ENCODE measurements at regions not wholly inside any gene's neighbourhood (a gene's known extent, or its start where the extent isn't known, plus 50 kb on each side); places are given as distances from the start of the nearest gene placed in this dataset.

DNA sequence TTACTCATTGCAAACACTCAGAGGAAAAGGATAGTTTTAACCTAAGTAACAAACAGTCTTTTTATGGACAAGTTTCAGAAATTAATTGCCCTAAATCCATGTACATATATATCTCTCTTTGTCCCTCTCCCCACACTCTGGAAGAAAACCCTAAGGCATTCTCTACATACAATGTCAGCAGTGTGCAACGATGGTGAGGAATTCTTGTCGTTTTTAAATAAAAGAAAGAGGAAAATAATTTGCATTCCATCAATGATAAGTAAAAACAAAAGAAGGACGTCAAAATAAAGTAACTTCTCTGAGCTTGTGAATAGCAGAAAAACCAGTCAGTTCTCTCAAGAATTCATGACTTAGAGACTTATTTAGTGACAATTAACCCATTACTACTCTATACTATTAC is 550.5 kb upstream of the DIPK2B start:
- Histone ChIP-seq H3K27ac (ENCODE audit: extremely low read depth, low read depth, low read length) (no peak overlapping the region), H3K9me3 (ENCODE audit: control insufficient read depth, insufficient read depth, low read depth, low read length) (no peaks in the 10 kb centered on the region), H3K36me3 (ENCODE audit: control insufficient read depth in 2 of 2, insufficient read depth in 1 of 2, low read length in 2 of 2) (peaks cover 6 to 85% of the 10 kb centered on the region in 2 experiments; a peak in 2 of 3 replicates), H3K4me1 (ENCODE audit: control insufficient read depth, insufficient read depth, low read length) (no peaks in the 10 kb centered on the region), H3K4me3 (ENCODE audit: low read depth, low read length) (no peak overlapping the region)
- POLR2A ChIA-PET: no interaction called here
- CTCF ChIA-PET: interaction anchor here (0.7 kb wide), 1 partner anchor 85 kb away, joined by 3 read pairs; no protein-coding TSS in a partner anchor
- TF ChIP-seq ZNF600 (tag by site-specific recombination; IDR thresholded peaks at IDR 0.05) (no peak), ZNF114 (tag by site-specific recombination; IDR thresholded peaks at IDR 0.05) (no peak), BCL11A (tag by site-specific recombination; IDR thresholded peaks at IDR 0.05; ENCODE audit: low read depth) (no peak), ZEB2 (tag by site-specific recombination; IDR thresholded peaks at IDR 0.05) (no peak), OVOL3 (tag by site-specific recombination; IDR thresholded peaks at IDR 0.05) (no peak), ZNF23 (tag by site-specific recombination; IDR thresholded peaks at IDR 0.05; ENCODE audit: borderline replicate concordance) (no peak), HOXC10 (CRISPR knock-in tag; IDR thresholded peaks at IDR 0.05) (no peak), ZNF658 (tag by site-specific recombination; IDR thresholded peaks at IDR 0.05) (no peak), ZNF221 (tag by site-specific recombination; IDR thresholded peaks at IDR 0.05; ENCODE audit: borderline replicate concordance) (no peak)
- TF ChIP-seq, protein P1, sequence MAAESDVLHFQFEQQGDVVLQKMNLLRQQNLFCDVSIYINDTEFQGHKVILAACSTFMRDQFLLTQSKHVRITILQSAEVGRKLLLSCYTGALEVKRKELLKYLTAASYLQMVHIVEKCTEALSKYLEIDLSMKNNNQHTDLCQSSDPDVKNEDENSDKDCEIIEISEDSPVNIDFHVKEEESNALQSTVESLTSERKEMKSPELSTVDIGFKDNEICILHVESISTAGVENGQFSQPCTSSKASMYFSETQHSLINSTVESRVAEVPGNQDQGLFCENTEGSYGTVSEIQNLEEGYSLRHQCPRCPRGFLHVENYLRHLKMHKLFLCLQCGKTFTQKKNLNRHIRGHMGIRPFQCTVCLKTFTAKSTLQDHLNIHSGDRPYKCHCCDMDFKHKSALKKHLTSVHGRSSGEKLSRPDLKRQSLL (tag by site-specific recombination; IDR thresholded peaks at IDR 0.05): no peak
- TF ChIP-seq, protein P2, sequence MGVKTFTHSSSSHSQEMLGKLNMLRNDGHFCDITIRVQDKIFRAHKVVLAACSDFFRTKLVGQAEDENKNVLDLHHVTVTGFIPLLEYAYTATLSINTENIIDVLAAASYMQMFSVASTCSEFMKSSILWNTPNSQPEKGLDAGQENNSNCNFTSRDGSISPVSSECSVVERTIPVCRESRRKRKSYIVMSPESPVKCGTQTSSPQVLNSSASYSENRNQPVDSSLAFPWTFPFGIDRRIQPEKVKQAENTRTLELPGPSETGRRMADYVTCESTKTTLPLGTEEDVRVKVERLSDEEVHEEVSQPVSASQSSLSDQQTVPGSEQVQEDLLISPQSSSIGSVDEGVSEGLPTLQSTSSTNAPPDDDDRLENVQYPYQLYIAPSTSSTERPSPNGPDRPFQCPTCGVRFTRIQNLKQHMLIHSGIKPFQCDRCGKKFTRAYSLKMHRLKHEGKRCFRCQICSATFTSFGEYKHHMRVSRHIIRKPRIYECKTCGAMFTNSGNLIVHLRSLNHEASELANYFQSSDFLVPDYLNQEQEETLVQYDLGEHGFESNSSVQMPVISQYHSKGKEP (tag by site-specific recombination; IDR thresholded peaks at IDR 0.05): no peak
- TF ChIP-seq, protein P3, sequence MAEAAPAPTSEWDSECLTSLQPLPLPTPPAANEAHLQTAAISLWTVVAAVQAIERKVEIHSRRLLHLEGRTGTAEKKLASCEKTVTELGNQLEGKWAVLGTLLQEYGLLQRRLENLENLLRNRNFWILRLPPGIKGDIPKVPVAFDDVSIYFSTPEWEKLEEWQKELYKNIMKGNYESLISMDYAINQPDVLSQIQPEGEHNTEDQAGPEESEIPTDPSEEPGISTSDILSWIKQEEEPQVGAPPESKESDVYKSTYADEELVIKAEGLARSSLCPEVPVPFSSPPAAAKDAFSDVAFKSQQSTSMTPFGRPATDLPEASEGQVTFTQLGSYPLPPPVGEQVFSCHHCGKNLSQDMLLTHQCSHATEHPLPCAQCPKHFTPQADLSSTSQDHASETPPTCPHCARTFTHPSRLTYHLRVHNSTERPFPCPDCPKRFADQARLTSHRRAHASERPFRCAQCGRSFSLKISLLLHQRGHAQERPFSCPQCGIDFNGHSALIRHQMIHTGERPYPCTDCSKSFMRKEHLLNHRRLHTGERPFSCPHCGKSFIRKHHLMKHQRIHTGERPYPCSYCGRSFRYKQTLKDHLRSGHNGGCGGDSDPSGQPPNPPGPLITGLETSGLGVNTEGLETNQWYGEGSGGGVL (tag by site-specific recombination; IDR thresholded peaks at IDR 0.05): no peak
- TF ChIP-seq, protein P4, sequence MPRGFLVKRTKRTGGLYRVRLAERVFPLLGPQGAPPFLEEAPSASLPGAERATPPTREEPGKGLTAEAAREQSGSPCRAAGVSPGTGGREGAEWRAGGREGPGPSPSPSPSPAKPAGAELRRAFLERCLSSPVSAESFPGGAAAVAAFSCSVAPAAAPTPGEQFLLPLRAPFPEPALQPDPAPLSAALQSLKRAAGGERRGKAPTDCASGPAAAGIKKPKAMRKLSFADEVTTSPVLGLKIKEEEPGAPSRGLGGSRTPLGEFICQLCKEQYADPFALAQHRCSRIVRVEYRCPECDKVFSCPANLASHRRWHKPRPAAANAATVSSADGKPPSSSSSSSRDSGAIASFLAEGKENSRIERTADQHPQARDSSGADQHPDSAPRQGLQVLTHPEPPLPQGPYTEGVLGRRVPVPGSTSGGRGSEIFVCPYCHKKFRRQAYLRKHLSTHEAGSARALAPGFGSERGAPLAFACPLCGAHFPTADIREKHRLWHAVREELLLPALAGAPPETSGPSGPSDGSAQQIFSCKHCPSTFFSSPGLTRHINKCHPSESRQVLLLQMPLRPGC (tag by site-specific recombination; IDR thresholded peaks at IDR 0.05): no peak
- TF ChIP-seq, protein P5, sequence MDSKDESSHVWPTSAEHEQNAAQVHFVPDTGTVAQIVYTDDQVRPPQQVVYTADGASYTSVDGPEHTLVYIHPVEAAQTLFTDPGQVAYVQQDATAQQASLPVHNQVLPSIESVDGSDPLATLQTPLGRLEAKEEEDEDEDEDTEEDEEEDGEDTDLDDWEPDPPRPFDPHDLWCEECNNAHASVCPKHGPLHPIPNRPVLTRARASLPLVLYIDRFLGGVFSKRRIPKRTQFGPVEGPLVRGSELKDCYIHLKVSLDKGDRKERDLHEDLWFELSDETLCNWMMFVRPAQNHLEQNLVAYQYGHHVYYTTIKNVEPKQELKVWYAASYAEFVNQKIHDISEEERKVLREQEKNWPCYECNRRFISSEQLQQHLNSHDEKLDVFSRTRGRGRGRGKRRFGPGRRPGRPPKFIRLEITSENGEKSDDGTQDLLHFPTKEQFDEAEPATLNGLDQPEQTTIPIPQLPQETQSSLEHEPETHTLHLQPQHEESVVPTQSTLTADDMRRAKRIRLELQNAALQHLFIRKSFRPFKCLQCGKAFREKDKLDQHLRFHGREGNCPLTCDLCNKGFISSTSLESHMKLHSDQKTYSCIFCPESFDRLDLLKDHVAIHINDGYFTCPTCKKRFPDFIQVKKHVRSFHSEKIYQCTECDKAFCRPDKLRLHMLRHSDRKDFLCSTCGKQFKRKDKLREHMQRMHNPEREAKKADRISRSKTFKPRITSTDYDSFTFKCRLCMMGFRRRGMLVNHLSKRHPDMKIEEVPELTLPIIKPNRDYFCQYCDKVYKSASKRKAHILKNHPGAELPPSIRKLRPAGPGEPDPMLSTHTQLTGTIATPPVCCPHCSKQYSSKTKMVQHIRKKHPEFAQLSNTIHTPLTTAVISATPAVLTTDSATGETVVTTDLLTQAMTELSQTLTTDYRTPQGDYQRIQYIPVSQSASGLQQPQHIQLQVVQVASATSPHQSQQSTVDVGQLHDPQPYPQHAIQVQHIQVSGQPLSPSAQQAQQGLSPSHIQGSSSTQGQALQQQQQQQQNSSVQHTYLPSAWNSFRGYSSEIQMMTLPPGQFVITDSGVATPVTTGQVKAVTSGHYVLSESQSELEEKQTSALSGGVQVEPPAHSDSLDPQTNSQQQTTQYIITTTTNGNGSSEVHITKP (tag by site-specific recombination; IDR thresholded peaks at IDR 0.05): no peak
- TF ChIP-seq, protein P6, sequence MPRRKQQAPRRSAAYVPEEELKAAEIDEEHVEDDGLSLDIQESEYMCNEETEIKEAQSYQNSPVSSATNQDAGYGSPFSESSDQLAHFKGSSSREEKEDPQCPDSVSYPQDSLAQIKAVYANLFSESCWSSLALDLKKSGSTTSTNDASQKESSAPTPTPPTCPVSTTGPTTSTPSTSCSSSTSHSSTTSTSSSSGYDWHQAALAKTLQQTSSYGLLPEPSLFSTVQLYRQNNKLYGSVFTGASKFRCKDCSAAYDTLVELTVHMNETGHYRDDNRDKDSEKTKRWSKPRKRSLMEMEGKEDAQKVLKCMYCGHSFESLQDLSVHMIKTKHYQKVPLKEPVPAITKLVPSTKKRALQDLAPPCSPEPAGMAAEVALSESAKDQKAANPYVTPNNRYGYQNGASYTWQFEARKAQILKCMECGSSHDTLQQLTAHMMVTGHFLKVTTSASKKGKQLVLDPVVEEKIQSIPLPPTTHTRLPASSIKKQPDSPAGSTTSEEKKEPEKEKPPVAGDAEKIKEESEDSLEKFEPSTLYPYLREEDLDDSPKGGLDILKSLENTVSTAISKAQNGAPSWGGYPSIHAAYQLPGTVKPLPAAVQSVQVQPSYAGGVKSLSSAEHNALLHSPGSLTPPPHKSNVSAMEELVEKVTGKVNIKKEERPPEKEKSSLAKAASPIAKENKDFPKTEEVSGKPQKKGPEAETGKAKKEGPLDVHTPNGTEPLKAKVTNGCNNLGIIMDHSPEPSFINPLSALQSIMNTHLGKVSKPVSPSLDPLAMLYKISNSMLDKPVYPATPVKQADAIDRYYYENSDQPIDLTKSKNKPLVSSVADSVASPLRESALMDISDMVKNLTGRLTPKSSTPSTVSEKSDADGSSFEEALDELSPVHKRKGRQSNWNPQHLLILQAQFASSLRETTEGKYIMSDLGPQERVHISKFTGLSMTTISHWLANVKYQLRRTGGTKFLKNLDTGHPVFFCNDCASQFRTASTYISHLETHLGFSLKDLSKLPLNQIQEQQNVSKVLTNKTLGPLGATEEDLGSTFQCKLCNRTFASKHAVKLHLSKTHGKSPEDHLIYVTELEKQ (tag by site-specific recombination; IDR thresholded peaks at IDR 0.05; ENCODE audit: borderline replicate concordance): no peak
- TF ChIP-seq, protein P7, sequence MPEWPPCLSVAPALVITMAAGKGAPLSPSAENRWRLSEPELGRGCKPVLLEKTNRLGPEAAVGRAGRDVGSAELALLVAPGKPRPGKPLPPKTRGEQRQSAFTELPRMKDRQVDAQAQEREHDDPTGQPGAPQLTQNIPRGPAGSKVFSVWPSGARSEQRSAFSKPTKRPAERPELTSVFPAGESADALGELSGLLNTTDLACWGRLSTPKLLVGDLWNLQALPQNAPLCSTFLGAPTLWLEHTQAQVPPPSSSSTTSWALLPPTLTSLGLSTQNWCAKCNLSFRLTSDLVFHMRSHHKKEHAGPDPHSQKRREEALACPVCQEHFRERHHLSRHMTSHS (tag by site-specific recombination; IDR thresholded peaks at IDR 0.05): no peak
- TF ChIP-seq, protein P8, sequence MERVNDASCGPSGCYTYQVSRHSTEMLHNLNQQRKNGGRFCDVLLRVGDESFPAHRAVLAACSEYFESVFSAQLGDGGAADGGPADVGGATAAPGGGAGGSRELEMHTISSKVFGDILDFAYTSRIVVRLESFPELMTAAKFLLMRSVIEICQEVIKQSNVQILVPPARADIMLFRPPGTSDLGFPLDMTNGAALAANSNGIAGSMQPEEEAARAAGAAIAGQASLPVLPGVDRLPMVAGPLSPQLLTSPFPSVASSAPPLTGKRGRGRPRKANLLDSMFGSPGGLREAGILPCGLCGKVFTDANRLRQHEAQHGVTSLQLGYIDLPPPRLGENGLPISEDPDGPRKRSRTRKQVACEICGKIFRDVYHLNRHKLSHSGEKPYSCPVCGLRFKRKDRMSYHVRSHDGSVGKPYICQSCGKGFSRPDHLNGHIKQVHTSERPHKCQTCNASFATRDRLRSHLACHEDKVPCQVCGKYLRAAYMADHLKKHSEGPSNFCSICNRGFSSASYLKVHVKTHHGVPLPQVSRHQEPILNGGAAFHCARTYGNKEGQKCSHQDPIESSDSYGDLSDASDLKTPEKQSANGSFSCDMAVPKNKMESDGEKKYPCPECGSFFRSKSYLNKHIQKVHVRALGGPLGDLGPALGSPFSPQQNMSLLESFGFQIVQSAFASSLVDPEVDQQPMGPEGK (tag by site-specific recombination; IDR thresholded peaks at IDR 0.05): no peak

Measured in HEK293 (cell line).